ENCODE measurements at regions not wholly inside any gene's neighbourhood (a gene's known extent, or its start where the extent isn't known, plus 50 kb on each side); places are given as distances from the start of the nearest gene placed in this dataset.
"Not testable (repeated sequence)": the region's sequence is repeated elsewhere in the genome, so short reads cannot be mapped to it uniquely, and the experiment has no call there.

DNA sequence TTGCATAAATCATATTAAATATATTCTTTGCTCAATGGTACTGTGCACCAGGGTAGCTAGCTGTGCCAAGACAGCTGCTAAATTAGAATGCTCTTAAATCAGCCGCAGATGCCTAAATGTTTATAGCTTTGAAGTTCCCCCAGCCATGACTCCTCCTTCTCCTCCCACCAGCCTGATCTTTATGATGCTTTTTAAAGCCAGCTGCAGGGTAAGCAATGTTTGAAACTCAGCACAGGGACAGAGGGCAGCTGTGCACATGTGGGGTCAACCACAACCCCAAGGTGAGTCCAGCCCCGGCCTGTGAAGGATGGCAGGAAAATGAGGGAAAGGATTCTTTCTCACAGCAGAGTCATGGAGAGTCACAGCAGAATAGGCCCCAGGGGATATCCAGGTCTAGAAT lies 635.7 kb downstream of the UQCRFS1 start:
- Histone ChIP-seq H3K4me3 (ENCODE audit: low read depth, low read length) (no peak overlapping the region), H3K27me3 (ENCODE audit: control insufficient read depth, insufficient read depth, low read length) (no peaks in the 10 kb centered on the region), H3K36me3 (ENCODE audit: control insufficient read depth, insufficient read depth, low read length) (no peaks in the 10 kb centered on the region)
- no peak for DNase-seq (ENCODE audit: low read depth)
- CTCF ChIA-PET: no interaction called here
- TF ChIP-seq, protein P1, sequence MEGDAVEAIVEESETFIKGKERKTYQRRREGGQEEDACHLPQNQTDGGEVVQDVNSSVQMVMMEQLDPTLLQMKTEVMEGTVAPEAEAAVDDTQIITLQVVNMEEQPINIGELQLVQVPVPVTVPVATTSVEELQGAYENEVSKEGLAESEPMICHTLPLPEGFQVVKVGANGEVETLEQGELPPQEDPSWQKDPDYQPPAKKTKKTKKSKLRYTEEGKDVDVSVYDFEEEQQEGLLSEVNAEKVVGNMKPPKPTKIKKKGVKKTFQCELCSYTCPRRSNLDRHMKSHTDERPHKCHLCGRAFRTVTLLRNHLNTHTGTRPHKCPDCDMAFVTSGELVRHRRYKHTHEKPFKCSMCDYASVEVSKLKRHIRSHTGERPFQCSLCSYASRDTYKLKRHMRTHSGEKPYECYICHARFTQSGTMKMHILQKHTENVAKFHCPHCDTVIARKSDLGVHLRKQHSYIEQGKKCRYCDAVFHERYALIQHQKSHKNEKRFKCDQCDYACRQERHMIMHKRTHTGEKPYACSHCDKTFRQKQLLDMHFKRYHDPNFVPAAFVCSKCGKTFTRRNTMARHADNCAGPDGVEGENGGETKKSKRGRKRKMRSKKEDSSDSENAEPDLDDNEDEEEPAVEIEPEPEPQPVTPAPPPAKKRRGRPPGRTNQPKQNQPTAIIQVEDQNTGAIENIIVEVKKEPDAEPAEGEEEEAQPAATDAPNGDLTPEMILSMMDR (IDR thresholded peaks at IDR 0.05; ENCODE audit: insufficient read depth, low read depth, low read length): no peak
- POLR2A ChIA-PET: no interaction called here

DNA sequence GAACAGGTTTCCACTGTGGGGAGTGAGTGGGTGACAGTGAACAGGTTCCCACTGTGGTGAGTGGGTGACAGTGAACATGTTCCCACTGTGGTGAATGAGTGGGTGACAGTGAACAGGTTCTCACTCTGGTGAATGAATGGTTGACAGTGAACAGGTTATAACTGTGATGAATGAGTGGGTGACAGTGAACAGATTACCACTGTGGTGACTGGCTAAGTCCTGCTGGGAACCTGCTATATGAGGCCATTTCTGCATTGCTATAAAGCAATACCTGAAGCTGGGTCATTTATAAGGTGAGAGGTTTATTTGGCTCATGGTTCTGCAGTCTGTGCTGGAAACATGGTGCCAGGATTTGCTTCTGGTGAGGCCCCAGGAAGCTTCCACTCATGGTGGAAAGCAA lies 637.1 kb downstream of the UQCRFS1 start:
- CTCF ChIA-PET: no interaction called here
- H3K27me3 ChIP-seq (ENCODE audit: control insufficient read depth, insufficient read depth, low read length): no peaks in the 10 kb centered on the region
- no peaks in the 10 kb centered on the region for H3K36me3 ChIP-seq (ENCODE audit: control insufficient read depth, insufficient read depth, low read length)
- TF ChIP-seq, protein P1 (IDR thresholded peaks at IDR 0.05; ENCODE audit: insufficient read depth, low read depth, low read length): no peak
- POLR2A ChIA-PET: no interaction called here
- H3K4me3 ChIP-seq (ENCODE audit: low read depth, low read length): no peak overlapping the region
- DNase-seq (ENCODE audit: low read depth): no peak

DNA sequence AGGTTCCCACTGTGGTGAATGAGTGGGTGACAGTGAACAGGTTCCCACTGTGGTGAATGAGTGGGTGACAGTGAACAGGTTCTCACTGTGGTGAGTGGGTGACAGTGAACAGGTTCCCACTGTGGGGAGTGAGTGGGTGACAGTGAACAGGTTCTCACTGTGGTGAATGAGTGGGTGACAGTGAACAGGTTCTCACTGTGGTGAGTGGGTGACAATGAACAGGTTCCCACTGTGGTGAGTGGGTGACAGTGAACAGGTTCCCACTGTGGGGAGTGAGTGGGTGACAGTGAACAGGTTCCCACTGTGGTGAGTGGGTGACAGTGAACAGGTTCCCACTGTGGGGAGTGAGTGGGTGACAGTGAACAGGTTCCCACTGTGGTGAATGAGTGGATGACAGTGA lies 637.6 kb downstream of the UQCRFS1 start:
- CTCF ChIA-PET; H3K27me3 ChIP-seq (ENCODE audit: control insufficient read depth, insufficient read depth, low read length); H3K36me3 ChIP-seq (ENCODE audit: control insufficient read depth, insufficient read depth, low read length); H3K4me3 ChIP-seq (ENCODE audit: low read depth, low read length); DNase-seq (ENCODE audit: low read depth); POLR2A ChIA-PET: not testable (repeated sequence)

DNA sequence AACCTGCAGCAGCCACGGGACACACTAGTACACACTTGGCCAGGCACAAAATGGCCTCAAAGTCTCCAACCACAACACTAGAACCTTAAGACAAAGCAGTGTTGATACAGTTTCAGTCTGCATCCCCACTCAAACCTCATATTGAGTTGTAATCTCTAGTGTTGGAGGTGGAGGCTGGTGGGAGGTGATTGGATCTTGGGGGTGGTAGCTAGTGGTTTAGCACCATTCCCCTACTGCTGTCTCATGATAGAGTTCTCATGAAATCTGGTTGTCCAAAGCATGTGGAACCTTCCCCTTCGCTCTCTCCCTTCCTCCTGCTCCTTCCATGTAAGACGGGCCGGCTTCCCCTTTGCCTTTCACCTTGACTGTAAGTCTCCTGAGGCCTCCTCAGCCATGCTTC lies 638.7 kb downstream of the UQCRFS1 start:
- H3K27me3 ChIP-seq (ENCODE audit: control insufficient read depth, insufficient read depth, low read length): no peaks in the 10 kb centered on the region
- no peak overlapping the region for H3K4me3 ChIP-seq (ENCODE audit: low read depth, low read length)
- H3K36me3 ChIP-seq (ENCODE audit: control insufficient read depth, insufficient read depth, low read length): no peaks in the 10 kb centered on the region
- ChIA-PET CTCF (no interaction called here), POLR2A (no interaction called here)
- no peak for DNase-seq (ENCODE audit: low read depth)
- TF ChIP-seq, protein P1 (IDR thresholded peaks at IDR 0.05; ENCODE audit: insufficient read depth, low read depth, low read length): no peak

DNA sequence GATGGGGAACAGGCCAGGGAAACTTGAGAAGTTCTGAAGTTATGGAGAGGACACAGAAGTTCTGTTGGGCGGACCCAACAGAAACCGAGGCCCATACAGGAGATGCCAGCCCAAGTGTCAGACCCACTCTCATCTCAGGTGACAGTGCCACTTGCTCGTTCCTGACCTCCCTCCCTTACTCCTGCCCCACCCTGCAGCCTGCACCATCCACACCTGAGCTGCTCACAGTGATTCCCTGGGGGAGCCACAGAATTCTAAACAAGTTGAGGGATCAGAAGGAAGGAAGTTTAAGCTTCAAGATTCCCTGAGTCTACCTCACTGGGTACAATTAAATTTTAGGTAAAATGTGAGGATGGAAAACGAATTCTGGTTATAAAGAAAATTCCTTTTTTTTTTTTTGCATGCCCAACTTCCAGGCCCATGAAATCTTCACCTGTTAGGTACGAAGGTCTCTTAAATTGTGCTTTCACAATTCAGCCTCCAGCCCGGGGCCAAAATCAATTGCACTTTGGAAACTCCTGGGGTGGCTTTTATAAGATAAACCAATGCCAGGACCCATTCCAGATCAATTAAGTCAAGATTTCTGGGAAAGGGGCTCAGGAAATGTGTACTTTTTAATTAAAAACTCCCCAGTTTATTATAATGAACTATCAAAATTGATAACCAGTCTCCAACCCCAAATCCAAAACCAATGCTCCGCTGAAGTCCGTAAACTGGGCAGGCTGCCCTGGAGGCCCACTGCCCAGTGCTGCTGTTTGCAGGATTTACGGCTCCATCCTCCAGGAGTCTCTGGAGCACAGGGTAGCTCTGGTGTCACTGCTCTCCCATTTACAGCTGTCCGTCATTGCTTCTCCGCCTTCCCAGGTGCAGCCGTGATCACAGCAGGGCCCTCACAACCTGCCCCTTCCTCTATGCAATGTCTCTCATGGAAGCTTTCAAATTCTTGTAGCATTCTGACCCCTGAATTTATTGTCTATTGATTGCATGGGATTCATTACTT lies 643.5 kb downstream of the UQCRFS1 start:
- ChIA-PET POLR2A (no interaction called here), CTCF (interaction anchor here (0.6 to 1.6 kb wide), 2 partner anchors 65 to 307 kb away, joined by 3 to 4 read pairs; no protein-coding TSS in a partner anchor)
- Histone ChIP-seq H3K27me3 (ENCODE audit: control insufficient read depth, insufficient read depth, low read length) (no peaks in the 10 kb centered on the region), H3K4me3 (ENCODE audit: low read depth, low read length) (no peak overlapping the region), H3K36me3 (ENCODE audit: control insufficient read depth, insufficient read depth, low read length) (no peaks in the 10 kb centered on the region)
- TF ChIP-seq, protein P1 (IDR thresholded peaks at IDR 0.05; ENCODE audit: insufficient read depth, low read depth, low read length): no peak
- no peak for DNase-seq (ENCODE audit: low read depth)

Data from BJ (cell line).